Astrocyte (in vitro differentiated cells and primary cell): ENCODE measurements at regions not wholly inside any gene's neighbourhood (a gene's known extent, or its start where the extent isn't known, plus 50 kb on each side); places are given as distances from the start of the nearest gene placed in this dataset.

Experiments
- EZH2 ChIP-seq: IDR thresholded peaks from 2 replicates; pipeline ENCODE4 v1.6.1; 2012; ENCODE audit warnings: mild to moderate bottlenecking, low read length, inconsistent platforms; ENCODE audit not compliant: insufficient read depth
- TF ChIP-seq, protein P1 (sequence below): IDR thresholded peaks from 2 replicates; pipeline ENCODE4 v1.5.1; 2011; ENCODE audit warnings: low read depth, mild to moderate bottlenecking, inconsistent platforms, low read length, moderate library complexity; ENCODE audit not compliant: insufficient read depth

DNA sequence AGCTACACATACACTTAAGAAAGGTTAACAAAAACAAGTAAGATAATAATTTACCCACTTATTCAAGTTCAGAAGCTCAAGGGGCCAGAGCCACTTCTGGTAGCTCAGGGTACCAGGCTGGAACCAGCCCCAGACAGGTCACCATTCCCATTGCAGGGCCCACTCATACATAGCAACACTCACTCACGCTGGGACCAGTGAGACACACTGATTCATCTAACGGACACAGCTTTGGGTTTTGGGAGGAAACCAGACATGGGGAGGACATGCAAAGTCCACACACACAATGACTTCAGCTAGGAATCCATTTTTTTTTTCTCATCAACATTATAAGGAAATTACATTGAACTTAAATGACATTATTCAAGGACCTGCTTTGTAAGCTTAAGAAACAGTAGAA lies 169.1 kb downstream of the ZC3H11B start:
- TF ChIP-seq, protein P1, sequence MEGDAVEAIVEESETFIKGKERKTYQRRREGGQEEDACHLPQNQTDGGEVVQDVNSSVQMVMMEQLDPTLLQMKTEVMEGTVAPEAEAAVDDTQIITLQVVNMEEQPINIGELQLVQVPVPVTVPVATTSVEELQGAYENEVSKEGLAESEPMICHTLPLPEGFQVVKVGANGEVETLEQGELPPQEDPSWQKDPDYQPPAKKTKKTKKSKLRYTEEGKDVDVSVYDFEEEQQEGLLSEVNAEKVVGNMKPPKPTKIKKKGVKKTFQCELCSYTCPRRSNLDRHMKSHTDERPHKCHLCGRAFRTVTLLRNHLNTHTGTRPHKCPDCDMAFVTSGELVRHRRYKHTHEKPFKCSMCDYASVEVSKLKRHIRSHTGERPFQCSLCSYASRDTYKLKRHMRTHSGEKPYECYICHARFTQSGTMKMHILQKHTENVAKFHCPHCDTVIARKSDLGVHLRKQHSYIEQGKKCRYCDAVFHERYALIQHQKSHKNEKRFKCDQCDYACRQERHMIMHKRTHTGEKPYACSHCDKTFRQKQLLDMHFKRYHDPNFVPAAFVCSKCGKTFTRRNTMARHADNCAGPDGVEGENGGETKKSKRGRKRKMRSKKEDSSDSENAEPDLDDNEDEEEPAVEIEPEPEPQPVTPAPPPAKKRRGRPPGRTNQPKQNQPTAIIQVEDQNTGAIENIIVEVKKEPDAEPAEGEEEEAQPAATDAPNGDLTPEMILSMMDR, result no peak
- no peak for TF ChIP-seq EZH2
